ENCODE measurements at regions not wholly inside any gene's neighbourhood (a gene's known extent, or its start where the extent isn't known, plus 50 kb on each side); places are given as distances from the start of the nearest gene placed in this dataset.
A peak's percentile ranks its signal among the peaks of the same experiment; 100 is the strongest.
"Not testable (repeated sequence)": the region's sequence is repeated elsewhere in the genome, so short reads cannot be mapped to it uniquely, and the experiment has no call there.

DNA sequence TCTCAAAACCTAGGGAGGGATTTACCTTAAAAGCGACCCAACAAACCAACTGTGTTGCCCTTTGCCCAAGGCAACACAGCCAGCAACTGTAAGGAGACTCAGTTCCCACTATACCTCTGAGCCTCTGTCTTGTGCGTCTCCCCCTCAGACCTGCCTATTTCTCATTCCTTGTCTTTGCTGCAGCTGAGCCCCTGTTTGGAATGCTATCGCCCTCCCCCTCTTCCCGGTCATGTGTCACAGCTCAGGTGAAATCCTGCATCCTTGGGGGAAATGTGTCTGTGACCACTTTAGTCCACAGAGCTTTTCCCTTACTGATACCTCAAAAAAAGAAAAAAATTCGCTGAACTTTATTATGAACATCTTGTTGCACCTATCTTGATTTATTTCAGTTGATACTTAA is 52.0 kb upstream of the LRIG1 start:
- no peak for DNase-seq (ENCODE audit: low spot score)

DNA sequence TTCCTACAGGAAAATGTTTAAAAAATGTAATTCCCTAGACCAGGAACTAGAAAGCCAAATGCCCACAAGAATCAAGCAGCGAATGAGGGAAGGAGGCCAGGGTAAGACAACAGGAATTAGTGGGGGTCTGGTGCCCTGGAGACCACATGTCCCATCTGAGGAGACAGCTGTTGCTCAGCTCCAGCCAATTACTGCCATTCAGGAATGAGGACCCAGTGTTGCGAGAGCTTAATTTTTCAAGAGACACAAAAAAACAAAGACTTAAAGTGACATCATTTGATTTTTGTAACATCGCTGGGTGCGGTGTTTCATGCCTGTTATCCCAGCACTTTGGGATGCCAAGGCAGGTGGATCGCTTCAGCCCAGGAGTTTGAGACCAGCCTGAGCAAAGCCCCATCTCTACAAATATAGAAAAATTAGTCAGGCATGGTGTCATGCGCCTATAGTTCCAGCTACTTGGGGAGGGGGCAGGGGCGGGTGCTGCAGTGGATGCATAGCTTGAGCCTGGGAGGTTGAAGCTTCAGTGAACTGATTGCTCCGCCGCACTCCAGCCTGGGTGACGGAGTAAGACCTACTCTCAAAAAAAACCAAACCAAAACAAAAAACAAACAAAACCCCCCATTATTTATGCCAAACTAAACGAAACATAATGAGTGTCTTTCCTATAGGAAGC is 52.8 kb upstream of the LRIG1 start:
- no peak for DNase-seq (ENCODE audit: low spot score)

DNA sequence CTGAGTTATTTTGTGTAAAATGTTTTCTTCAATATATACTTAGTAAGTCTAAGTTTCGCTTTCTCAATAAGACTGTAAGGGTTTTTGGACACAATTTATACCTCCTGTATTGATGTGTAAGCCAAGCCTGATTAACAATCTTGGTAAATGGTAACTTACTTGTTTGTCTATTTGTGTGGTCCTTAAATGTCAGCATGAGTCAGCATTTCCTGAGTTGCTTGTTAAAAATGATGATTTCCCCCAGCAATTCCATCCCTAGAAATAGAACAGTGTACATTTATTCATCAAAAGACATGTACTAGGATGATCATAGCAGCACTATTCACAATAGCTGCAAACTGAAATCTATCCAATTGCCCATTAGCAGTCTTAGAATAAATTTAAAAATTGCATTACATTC is 53.4 kb upstream of the LRIG1 start:
- DNase-seq (ENCODE audit: low spot score), result no peak

DNA sequence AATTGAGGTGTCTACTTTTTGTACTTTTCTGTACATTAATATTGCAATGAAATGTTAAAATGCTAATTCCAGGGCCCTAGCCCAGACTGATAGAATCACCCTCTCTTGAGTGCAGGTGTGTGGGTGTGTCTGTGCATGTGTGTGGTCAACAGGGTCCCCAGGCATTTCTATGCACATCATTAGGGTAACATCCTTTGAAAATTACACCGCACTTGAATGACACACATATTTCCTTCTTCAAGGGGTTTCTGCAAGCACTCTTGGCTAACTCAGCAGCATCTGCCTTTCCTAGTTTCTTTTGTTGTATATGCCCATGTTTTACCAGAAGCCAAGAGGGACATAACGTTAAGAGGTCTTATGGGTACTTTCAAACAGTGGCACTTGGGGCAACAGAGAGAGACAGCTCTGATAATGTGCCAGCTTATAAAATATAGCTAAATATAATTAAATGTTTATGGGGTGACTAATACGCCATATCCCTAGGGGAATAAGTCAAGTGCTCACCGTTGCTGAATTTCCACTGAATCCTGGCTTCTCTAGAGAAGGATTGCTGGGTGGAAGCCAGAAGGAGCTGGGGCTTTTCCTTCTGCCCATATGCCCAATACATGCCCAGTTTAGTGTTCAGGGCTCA is 54.5 kb upstream of the LRIG1 start:
- no peak for DNase-seq (ENCODE audit: low spot score)

DNA sequence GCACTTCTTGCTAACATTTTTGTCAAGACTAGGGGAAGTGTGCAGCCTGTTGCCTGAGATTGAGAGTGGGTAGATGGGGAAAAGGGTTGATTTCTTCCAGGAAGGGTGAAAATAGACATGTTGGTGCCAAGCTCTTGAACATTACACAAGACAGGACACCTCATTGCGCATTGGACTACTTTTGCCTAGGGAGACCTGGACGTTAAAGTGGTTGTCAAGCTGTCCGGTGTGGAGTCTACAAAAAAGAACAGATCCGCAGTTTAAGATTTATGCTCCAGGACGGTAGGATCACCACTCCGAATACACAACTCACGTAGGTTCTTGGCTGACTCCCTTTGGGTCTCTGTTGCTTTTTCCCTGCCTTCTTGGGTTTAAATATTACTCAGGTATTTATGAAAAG is 56.3 kb upstream of the LRIG1 start:
- DNase-seq (ENCODE audit: low spot score), result no peak

DNA sequence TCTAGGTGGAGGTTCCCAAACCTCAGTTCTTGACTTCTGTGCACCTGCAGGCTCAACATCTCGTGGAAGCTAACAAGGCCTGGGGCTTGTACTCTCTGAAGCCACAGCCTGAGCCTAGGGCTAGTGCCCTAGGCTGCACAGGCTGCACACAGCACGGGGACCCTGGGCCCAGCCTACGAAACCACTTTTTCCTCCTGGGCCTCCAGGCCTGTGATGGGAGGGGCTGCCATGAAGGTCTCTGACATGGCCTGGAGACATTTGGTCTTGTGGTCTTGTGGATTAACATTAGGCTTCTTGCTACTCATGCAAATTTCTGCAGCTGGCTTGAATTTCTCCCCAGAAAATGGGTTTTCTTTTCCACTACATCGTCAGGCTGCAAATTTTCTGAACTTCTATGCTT is 59.1 kb upstream of the LRIG1 start:
- DNase-seq (ENCODE audit: low spot score), result not testable (repeated sequence)

DNA sequence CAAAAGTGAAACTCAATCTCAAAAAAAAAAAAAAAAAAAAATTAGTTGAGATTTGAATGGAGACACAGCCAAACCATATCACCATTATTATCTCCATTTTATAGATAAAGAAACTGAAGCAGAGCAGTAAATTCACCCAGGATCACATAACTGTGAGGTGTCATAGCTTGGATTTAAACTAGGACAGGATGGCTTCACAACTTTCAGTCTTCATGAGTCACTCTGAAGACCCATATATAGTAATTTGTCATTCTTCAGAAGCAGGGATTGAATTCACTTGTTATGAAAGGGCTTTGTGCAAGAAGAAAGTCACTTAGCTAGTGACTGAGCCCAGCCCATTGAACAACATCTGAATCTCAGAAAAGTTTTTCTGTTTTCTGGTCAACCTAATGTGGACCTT is 60.5 kb upstream of the LRIG1 start:
- no peak for DNase-seq (ENCODE audit: low spot score)

DNA sequence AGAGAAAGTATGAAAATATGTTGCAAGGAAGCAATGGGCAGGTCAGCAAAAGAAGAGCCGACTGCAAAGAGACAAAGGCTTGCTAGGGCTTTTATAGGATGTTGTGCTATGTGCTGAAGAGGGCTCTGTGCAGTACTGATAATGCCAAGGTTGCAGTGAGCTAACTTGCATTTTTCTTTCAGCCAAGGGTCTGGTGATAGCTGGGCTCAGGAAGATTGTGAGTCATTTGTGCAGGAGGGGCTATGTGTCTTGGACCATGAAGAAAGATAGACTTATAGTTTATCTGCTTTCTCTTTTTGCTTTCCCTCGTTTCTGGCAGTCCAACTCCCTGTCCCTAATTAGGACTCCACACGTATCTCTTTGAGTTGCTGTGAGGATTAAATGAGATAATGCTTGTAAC is 64.5 kb upstream of the LRIG1 start:
- no peak for DNase-seq (ENCODE audit: low spot score)

DNA sequence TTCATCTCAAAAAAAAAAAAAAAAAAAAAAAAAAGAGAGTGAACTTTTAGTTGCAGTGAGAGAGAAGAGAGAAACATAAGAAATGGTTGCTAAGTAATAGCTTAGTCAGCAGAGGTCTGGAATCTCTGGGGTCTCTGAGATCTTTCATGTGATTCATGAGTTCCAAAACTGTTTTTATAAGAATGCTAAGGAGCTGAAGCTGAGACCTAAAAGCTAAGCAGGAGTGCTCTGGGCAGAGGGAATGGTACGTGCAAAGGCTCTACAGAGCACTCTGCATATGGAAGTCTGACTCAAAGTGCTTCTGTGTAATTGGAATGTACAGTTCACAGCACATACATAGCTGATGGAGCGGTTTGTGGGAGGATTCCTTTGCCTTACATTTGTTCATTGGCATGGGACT is 66.3 kb upstream of the LRIG1 start:
- no peak for DNase-seq (ENCODE audit: low spot score)

DNA sequence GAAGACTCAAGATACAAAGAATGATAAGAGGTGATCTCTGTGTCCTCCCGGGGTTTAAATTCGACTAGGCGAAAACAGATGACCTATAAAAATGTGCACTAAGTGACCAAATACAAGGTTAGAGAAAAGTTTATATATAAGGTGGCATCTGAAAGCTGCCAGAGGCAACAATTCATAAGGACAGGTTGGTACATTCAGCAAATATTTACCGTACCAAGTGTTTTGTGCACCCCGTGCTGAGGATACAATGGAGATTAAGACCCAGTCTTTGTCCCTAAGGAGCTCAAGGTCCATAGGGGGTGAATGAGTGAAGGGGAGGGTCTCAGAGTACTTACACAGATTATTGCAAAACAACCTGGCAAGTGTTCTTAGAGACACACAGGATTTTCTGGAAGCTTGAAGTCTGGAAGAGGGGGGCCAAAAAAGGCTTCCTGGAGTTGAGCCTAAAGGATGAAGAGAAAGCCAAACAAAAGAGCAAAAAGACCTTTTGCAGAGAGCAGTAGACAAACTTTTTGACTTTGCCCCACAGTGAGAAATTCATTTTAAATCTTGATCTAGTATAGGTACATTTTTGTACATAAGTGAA is 71.4 kb upstream of the LRIG1 start:
- DNase-seq (ENCODE audit: low spot score), result no peak

DNA sequence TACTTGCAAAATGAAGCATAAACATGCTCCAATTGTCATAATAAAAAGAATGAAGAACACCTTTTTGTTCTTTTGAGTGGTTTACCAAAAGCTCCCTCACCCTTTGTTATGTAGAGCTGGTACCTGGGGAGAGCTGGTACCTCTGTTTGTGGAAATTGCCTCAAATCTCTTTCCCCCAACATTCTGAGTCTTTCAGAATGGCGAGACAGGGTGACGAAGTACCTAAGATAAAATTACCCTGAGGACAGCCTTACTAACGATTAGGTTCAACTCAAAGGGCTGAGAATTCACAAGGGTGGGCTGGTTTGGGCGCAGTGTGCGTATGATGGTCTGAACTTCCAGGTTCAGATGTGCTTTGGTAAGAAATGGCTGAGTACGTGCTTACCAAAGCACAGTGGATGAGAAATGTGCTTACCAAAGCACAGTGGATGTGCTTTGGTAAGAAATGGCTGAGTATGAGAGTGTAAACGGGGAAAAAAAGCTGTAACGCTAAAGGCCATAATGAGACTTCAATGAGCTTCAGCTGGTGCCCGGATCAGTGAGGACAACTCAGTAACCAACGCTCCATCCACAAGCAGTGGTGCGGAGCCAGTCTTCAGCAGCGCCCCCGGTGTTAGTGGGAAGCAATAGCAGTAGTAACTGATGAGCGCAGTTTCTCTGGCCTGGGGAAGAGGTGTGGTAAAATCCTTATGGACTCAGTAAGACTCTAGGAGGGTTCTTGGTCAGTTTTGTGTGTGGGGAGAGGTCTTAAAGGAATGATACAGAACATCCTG is 72.3 kb upstream of the LRIG1 start:
- DNase-seq (ENCODE audit: low spot score), result no peak

DNA sequence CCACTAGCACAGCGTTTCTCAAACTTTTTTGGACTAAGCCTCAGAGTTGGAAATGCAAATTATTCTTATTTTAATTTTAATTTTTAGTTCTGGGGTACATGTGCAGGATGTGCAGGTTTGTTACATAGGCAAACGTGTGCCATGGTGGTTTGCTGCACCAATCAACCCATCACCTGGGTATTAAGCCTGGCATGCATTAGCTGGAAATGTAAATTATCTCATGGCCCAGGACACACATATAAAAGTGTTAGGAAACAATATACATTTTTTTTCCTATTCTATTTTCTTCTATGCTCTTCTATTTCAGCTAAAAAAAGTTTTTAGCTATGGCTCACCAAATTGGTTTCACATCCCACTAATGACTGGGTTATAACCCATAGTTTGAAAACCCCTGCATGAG is 73.3 kb upstream of the LRIG1 start:
- DNase-seq (ENCODE audit: low spot score), result no peak

DNA sequence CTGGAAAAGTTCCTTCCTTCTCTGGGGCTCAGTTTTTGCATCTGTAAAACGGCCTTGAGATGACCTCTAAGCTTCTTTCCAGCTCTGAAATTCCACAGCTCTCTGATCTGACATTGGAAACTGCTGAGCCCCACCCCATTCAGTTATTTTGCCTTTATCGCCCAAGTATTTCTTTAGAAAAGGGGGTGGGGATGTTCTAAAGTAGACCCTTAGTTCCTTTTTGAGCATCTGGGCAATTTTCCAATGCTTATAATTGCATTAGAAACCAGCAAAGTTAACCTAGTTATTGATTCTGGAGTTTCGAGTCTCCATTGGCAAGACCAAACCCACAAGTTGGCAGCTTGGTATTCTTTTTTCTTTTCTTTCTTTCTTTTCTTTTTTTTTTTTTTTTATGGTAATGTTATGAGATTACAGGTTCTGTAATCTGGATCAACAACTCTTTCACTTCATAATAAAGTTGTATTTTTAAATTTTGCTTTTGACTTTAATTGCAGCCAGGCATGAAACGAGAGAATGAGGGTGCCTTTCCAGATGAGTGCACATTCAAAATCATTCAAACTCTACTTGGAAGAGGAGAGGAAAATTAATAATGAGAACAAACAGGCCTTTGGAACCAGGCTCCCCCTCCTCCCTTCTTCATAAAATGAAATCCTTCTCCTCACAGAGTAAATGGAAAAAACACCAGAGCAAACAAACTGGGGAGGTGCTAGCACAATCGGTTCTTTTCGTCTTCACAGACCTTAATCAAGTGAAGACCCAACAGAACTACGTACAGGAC is 76.8 kb upstream of the LRIG1 start:
- DNase-seq (ENCODE audit: low spot score), result no peak

DNA sequence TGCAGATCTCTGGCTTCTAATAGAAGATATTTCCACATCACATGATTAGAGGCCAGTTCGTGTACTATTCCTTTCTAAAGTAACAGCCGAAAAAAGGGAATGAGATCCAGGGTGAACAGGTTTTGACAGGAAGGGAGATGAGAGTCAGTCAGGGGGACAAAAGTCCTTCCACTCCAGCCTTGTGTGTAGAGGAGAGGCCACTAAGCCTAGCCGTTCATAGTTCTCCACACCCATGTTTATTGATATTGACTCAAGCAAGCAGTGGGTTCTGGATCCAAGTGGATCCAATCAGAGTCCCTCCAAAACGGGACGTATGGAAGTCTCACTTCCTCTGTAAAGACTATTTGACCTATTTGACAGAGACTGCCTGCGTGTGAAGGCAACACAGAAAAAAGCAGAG is 80.4 kb upstream of the LRIG1 start:
- DNase-seq (ENCODE audit: low spot score), result no peak

DNA sequence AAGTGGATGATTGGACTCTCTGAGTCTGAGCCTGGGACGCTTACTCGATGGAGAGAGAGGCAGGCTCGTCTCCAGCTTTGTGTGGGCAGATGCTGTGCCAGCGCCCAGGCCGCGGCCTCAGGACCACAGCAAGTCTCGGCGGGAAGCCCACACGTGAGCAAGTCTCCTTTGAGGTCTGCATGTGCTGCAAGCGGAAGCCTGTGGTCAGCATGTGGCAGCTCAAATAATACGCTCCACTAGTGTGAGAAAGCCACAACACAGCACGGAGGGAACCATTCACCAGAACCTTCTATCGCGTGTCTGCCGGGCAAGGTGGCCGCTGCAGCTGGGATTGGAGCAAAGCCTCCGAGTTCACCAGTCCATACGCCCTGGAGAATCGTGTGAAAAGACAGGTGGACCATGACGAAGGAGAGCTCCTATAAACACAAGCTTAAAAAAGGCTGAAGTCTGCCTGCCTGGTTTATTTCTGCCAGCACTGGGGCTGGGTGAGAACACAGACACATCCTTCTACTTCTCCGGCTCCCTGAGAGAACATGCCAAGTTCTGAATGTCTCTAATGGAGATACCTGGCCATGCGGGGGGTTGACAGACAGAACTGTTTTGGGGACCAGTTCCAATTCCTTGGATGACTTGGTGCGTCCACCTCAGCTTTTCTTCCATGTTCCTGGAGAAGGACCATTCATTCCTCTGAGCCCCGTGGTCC is 82.0 kb upstream of the LRIG1 start:
- DNase-seq (ENCODE audit: low spot score), result peak; percentile 33

DNA sequence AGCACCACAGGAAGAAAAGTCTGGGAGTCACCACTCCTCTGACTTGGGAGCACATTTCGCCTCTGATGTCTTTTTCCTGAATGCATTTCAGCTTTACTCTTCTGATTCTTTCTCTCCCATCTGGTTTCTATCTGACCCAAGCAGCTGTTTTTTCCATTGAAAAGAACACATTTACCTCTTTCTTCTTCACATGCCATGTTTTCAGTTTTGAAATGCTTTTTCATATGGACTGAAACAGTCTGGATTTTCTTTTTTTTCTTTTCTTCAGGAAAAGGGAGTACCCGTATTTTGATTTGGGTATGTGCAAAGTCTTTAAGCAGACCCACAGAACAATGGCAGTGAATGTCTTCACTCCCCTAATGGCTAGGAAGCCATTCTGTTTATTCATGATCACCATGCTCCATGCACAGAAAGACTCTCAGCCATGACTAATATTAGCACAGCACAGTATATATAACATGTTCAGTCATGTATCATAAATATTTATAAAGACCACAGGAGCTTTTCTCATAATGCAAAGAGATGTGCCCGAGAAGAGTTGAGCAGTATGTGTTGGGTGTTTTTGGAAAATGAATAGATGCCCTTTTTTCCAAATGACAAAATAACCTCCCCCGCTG is 82.7 kb upstream of the LRIG1 start:
- no peak for DNase-seq (ENCODE audit: low spot score)

DNA sequence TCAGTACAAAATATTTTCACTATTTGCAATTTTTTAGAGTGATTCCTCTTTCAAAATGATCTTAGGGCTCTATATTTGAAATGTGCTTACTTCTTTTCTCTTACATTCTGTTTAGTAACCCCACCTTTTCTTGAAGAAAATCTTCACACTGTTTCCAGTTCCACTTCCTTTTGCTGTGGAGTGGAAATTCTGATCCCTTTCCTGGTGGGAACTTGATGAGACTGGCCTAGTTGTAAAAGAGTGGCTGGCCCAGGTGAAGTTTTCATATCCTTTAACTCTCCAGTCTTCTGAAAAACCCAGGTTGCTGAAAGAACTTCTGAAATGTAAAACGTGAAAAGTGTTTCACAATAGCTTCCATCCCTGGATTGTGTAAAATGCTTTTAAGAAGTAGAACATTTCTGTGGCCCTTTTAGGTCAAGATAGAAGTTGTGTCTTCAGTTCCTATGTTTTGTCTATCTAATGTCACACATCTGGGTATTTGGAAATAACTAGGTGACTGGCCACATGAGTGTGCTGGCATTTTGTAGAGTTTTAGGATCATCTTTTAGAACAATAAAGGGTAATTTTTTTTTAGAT is 84.8 kb upstream of the LRIG1 start:
- no peak for DNase-seq (ENCODE audit: low spot score)

DNA sequence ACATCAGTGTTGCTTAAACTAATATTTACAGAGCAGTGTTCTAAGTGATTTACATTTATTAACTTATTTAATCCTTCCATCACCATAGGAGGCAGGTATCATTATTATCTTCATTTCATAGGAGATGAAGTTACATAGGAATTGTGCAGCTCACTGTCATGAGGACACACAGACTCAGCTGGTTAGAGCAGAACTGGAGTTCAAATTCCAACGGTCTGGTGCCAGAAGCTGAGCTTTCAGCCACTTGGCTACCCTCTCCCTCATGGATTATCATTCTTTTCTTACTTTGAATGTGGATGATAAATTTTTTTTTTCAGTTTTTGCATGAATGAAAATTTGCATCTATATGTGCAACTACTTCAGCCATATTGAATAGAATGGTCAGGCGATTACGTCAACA is 86.0 kb upstream of the LRIG1 start:
- DNase-seq (ENCODE audit: low spot score), result no peak

DNA sequence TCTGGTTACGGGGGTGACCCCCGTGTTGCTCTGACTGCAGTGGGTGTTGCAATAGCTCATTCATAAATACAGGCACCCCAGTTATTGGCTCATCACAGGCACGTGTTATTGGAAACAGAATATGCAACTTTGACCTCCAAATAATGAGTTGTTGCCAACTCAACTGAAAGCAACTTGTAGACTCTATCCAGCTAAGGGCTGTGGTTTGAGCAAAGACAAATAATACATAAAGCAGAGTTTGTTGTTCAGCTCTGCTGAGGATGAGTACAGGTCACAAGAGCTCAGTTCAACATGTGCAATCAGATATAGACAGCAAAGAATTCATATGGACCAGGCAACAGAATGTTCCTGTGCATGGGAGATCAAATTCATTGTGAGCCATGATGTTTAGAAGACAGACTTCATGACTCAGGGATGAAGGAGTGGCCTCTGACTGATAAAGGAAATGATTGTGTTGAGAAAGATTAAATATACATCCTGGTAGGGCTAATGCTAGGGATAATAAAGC is 87.6 kb upstream of the LRIG1 start:
- DNase-seq (ENCODE audit: low spot score), result no peak

DNA sequence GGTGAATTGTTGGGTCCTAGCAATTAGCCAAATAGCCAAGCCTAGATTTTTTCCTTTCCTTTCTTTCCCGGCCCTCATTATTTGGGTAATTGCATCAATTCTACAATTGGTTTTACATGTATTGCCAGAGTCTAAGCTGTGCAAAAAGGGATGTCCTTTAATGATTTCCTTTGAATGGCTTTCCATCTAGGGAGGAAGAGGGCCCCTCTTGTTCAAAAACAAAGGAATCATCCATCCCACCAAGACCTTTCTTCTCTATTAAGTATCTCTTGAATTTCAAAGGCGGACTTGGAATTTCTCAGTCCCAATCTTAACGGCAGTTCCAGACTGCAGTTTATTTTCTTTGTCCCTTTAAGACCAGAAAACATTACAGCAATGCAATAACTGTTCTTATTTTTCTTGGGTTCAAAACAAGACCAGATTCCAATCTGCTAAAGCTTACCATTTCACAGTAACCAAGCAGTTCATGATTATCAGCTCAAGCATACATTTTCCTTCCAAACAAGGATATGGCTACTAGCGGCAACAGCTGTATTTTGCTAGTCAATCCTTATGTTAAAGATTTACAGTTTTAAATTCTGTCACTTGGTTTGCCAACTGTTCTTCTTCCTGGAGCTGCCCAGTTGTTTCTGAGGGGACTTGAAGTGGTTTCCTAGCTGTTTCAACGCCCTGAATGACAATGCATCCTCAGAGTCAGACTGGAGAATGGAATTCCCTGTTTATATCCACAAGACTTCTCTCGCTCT is 91.4 kb upstream of the LRIG1 start:
- no peak for DNase-seq (ENCODE audit: low spot score)

Measured in CD4-positive, alpha-beta T cell treated with Interleukin-15 for 4 hours (primary cell).